ENCODE measurements at regions not wholly inside any gene's neighbourhood (a gene's known extent, or its start where the extent isn't known, plus 50 kb on each side); places are given as distances from the start of the nearest gene placed in this dataset.
A peak's percentile ranks its signal among the peaks of the same experiment; 100 is the strongest.

DNA sequence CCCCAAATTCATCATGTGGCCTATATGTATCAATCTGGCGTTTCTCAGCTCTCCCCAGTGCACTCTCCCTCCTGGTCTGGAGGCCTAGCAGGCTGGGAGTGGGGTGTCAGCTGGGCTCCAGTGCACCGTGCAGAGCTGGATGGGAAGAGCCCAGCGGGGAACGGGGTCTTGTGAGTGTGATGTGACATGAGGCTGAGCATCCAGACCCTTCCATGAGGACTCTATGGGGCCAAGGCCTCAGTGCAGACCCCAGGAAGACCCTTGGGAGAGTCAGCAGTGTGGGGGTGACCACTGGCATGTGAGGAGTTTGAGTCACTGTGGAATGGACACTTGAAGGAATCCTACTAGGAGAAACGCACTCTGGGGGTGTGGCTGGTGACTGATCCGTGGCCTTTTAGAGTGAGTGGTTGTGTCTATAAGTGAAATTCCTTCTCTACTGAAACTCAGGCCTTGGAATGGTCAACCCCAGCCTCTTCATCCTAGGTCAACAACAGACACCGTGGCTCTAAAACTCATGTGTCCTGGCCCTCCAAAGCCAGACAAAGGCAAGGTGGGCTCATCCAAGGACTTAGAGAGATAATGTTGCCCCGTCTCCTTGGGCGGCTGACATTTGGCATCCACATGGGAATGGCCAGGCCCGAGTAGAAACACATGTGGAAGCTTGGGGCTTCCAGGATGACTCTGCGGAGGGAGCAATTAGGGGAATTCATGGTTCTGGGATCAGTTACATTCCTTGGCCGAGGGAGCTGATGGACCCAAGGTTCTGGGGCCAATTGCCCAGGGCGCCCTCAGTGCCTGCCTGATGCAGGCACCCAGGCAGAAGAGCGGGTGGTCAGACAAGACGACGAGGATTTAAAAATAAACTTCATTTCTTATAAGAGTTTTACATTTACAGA is 156.0 kb upstream of the TWIST2 start:
- Histone ChIP-seq H3K27ac (no peak overlapping the region), H3K36me3 (no peaks in the 10 kb centered on the region), H3K9me3 (no peaks in the 10 kb centered on the region), H3K27me3 (no peaks in the 10 kb centered on the region), H3K4me1 (peaks cover 0 to 22% (median 10%) of the 10 kb centered on the region in 4 donors), H3K4me3 (no peak overlapping the region)
- intact Hi-C loops (cut with DNase I) = no loop called here
- TF ChIP-seq POLR2A (IDR thresholded peaks at IDR 0.05) = no peak
- TF ChIP-seq, protein P1, sequence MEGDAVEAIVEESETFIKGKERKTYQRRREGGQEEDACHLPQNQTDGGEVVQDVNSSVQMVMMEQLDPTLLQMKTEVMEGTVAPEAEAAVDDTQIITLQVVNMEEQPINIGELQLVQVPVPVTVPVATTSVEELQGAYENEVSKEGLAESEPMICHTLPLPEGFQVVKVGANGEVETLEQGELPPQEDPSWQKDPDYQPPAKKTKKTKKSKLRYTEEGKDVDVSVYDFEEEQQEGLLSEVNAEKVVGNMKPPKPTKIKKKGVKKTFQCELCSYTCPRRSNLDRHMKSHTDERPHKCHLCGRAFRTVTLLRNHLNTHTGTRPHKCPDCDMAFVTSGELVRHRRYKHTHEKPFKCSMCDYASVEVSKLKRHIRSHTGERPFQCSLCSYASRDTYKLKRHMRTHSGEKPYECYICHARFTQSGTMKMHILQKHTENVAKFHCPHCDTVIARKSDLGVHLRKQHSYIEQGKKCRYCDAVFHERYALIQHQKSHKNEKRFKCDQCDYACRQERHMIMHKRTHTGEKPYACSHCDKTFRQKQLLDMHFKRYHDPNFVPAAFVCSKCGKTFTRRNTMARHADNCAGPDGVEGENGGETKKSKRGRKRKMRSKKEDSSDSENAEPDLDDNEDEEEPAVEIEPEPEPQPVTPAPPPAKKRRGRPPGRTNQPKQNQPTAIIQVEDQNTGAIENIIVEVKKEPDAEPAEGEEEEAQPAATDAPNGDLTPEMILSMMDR (IDR thresholded peaks at IDR 0.05) = no peak
- DNase-seq = peak in 1 of 3 donors; percentile 22
- no peak for ATAC-seq
- WGBS (ENCODE audit: insufficient coverage, low coverage, low lambda C conversion rate, missing lambda C conversion rate) = 82% methylated on average over 11 of the region's 16 CpGs

DNA sequence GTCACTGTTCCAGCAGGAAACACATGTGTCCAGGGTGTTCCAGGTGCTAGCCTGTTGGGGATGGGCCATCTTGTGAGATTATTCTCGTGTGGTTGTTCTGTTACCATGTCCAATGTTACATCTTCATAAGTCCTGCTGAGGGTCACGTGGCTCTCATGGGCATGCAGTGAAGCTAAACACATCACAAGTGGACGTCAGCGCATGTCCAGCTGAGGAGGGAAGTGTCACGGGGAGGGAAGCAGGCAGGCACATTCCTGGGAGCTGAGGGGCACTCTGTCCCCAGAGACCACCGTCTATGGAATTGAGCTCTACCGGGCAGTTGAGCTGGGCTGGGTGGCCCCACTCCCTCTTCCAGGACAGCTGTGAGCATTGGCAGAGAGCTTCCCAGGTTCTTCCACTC is 155.3 kb upstream of the TWIST2 start:
- DNase-seq = peak in 1 of 3 donors; percentile 20
- H3K9me3 ChIP-seq = no peaks in the 10 kb centered on the region
- no peak overlapping the region for H3K4me3 ChIP-seq
- H3K4me1 ChIP-seq = peaks cover 0 to 26% (median 10%) of the 10 kb centered on the region in 4 donors
- H3K27ac ChIP-seq = no peak overlapping the region
- ATAC-seq = no peak
- H3K36me3 ChIP-seq = no peaks in the 10 kb centered on the region
- intact Hi-C loops (cut with DNase I) = no loop called here
- TF ChIP-seq, protein P1 (IDR thresholded peaks at IDR 0.05) = no peak
- no peak for TF ChIP-seq POLR2A (IDR thresholded peaks at IDR 0.05)
- no CpG with 5 or more reads among the region's 7 CpGs for WGBS (ENCODE audit: insufficient coverage, low coverage, low lambda C conversion rate, missing lambda C conversion rate)
- H3K27me3 ChIP-seq = no peaks in the 10 kb centered on the region

DNA sequence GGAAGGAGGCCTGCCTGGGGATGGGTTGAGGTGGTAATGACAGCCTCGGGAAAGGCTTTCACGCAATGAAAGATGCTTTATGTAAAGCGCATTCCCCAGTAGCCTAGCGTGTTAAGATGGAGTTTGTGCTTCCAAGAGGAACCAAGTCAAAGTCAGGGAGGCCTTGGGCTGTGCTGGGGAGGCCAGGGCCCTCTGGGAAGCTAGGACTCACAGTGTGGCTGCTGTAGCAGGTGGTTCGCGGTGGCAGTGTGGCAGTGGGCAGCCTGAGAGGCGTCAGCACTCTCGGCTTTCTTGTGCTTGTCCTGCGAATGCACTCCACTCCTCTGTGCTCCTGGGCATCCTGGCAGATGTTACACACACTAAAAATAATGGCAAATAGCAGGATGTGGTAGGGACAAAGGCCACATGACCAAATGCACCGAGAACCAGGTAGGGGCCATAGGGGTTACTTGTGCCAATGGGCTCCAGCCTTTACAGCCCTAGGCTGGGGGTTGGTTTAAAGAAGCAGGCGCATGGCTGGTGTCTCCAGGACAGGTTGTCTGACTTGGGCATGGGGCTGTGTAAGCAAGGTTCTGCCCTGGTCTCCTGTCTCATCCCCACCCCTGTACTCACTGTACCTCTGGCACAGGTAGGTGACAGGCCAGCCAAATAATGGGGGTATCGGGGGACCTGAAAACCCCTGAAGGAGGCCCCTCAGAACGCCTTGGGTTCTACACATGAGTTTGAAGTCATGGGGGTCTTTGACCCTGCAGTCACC is 154.4 kb upstream of the TWIST2 start:
- Histone ChIP-seq H3K9me3 (no peaks in the 10 kb centered on the region), H3K27me3 (no peaks in the 10 kb centered on the region), H3K27ac (no peak overlapping the region), H3K4me1 (peaks cover 0 to 26% (median 10%) of the 10 kb centered on the region in 4 donors), H3K4me3 (no peak overlapping the region), H3K36me3 (no peaks in the 10 kb centered on the region)
- intact Hi-C loops (cut with DNase I) = no loop called here
- peak in 1 of 3 donors; percentile 38 for DNase-seq
- ATAC-seq = no peak
- no peak for TF ChIP-seq POLR2A (IDR thresholded peaks at IDR 0.05)
- TF ChIP-seq, protein P1 (IDR thresholded peaks at IDR 0.05) = no peak
- 93% methylated on average over 3 of the region's 13 CpGs for WGBS (ENCODE audit: insufficient coverage, low coverage, low lambda C conversion rate, missing lambda C conversion rate)

DNA sequence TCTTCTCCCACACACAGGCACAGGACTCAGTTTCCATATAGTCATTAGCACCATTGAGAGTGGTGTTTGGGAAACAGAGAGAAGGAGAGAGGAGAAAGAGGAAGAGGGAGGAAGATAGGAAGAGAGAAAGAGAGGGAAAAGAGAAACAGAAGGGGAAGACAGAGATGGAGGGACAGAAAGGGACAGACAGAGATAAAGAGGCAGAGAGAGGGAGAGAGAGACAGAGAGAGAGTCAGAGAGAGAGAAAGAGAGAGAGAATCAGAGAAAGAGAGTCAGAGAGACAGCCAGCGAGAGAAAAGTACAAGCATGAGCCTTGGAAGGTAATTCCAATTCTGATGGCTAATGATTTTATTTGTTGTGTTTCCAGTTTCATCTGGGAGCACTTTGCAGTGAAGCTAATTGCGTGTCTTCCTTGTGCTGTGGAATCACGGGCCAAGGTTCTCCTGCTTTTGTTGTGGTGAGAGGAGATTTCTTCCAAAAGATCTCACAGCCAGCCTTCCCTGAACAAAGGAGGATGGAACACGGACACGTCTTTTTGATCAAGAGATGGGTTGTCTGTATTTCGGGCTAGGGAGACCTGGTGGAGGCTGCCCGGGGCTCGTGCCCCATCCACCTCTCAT is 153.6 kb upstream of the TWIST2 start:
- peaks cover 0 to 26% (median 10%) of the 10 kb centered on the region in 4 donors for H3K4me1 ChIP-seq
- H3K27ac ChIP-seq = no peak overlapping the region
- no peaks in the 10 kb centered on the region for H3K9me3 ChIP-seq
- H3K4me3 ChIP-seq = no peak overlapping the region
- no peaks in the 10 kb centered on the region for H3K36me3 ChIP-seq
- no peak for DNase-seq
- 95% methylated on average over 4 of the region's 8 CpGs for WGBS (ENCODE audit: insufficient coverage, low coverage, low lambda C conversion rate, missing lambda C conversion rate)
- TF ChIP-seq POLR2A (IDR thresholded peaks at IDR 0.05) = no peak
- TF ChIP-seq, protein P1 (IDR thresholded peaks at IDR 0.05) = no peak
- no peaks in the 10 kb centered on the region for H3K27me3 ChIP-seq
- no peak for ATAC-seq
- intact Hi-C loops (cut with DNase I) = no loop called here
